IMR-90 (cell line): ENCODE measurements at regions not wholly inside any gene's neighbourhood (a gene's known extent, or its start where the extent isn't known, plus 50 kb on each side); places are given as distances from the start of the nearest gene placed in this dataset.

Source experiments
- ATAC-seq: fragments of 200-7000 bp; cut with Tn5 transposase; 2 replicates; pipeline ENCODE4 v1.9.1; 2020; ENCODE audit warnings: low read depth, mild to moderate bottlenecking, moderate library complexity
- BruUV-seq: library from RNA; stranded (reverse); fragments of 400-500 nt; replicated peaks from 2 replicates; lab custom pipeline; 2021; lab: Mats Ljungman, UMichigan
- CTCF ChIA-PET: fragments of 300-600 bp; formaldehyde crosslinking; extraction: SDS; loops from one replicate; lab custom pipeline; 2021; ENCODE audit warnings: antibody characterized with exemption; lab: Yijun Ruan, JAX
- POLR2A ChIA-PET: fragments of 300-600 bp; sonication (Branson Sonifier 250); formaldehyde crosslinking; loops from one replicate; lab custom pipeline; 2022; ENCODE audit warnings: antibody characterized with exemption; ENCODE audit not compliant: unreplicated experiment; lab: Charles Lee
- DNase-seq: peaks from one replicate; pipeline ENCODE4 v3.0.0; 2013
- H2AFZ ChIP-seq: replicated peaks from 2 replicates; pipeline ENCODE3; 2013; ENCODE audit warnings: low read length, mild to moderate bottlenecking; ENCODE audit not compliant: poor library complexity
- H2AK5ac ChIP-seq: 2 replicates; pipeline ENCODE4 v1.6.1; 2013; ENCODE audit warnings: low read depth, low read length, inconsistent platforms
- H2AK9ac ChIP-seq: replicated peaks from 2 replicates; pipeline ENCODE3; 2013; ENCODE audit warnings: mild to moderate bottlenecking, low read depth, low read length, moderate library complexity; ENCODE audit not compliant: poor library complexity
- H2BK120ac ChIP-seq: 2 replicates; pipeline ENCODE4 v1.6.1; 2013; ENCODE audit warnings: low read depth, low read length, inconsistent platforms
- H2BK15ac ChIP-seq: 3 replicates; pipeline ENCODE4 v1.6.1; 2013; ENCODE audit warnings: low read depth, low read length, inconsistent platforms
- H2BK20ac ChIP-seq: 2 replicates; pipeline ENCODE4 v1.6.1; 2013; ENCODE audit warnings: low read depth, mild to moderate bottlenecking, inconsistent platforms, low read length, moderate library complexity
- H2BK5ac ChIP-seq: 2 replicates; pipeline ENCODE4 v1.6.1; 2013; ENCODE audit warnings: mild to moderate bottlenecking, low read depth, low read length, inconsistent platforms; ENCODE audit not compliant: poor library complexity, severe bottlenecking
- H3K14ac ChIP-seq: replicated peaks from 2 replicates; pipeline ENCODE4 v1.6.1; 2013; ENCODE audit warnings: low read depth, low read length, inconsistent platforms
- H3K18ac ChIP-seq: 2 replicates; pipeline ENCODE4 v1.6.1; 2013; ENCODE audit warnings: low read depth, low read length, control low read depth
- H3K23ac ChIP-seq: 2 replicates; pipeline ENCODE4 v1.6.1; 2013; ENCODE audit warnings: low read depth, low read length, inconsistent platforms
- H3K27ac ChIP-seq: 2 replicates; pipeline ENCODE4 v1.5.1; 2013; ENCODE audit warnings: mild to moderate bottlenecking, control low read depth, low read length; ENCODE audit not compliant: insufficient read depth
- H3K27me3 ChIP-seq: 2 replicates; pipeline ENCODE4 v1.6.1; 2013; ENCODE audit warnings: low read length; ENCODE audit not compliant: control insufficient read depth, insufficient read depth
- H3K36me3 ChIP-seq: 2 replicates; pipeline ENCODE4 v1.6.1; 2013; ENCODE audit warnings: low read length, mixed read lengths; ENCODE audit not compliant: control insufficient read depth, insufficient read depth
- H3K4ac ChIP-seq: 2 replicates; pipeline ENCODE4 v1.6.1; 2013; ENCODE audit warnings: low read depth, low read length, inconsistent platforms
- H3K4me1 ChIP-seq: 2 replicates; pipeline ENCODE4 v1.6.1; 2013; ENCODE audit warnings: low read length, mixed read lengths; ENCODE audit not compliant: control insufficient read depth, insufficient read depth
- H3K4me2 ChIP-seq: 2 replicates; pipeline ENCODE4 v1.6.1; 2013; ENCODE audit warnings: low read depth, mild to moderate bottlenecking, control low read depth, low read length, moderate library complexity
- H3K4me3 ChIP-seq: 2 replicates; pipeline ENCODE4 v1.5.1; 2013; ENCODE audit warnings: low read depth, mild to moderate bottlenecking, control low read depth, low read length, moderate library complexity; ENCODE audit not compliant: insufficient read depth
- H3K56ac ChIP-seq: 2 replicates; pipeline ENCODE4 v1.6.1; 2013; ENCODE audit warnings: low read length, inconsistent platforms; ENCODE audit not compliant: insufficient read depth; ENCODE audit errors: extremely low read depth
- H3K79me1 ChIP-seq, 2 experiments: 2 replicates each; pipeline ENCODE4 v1.6.1; 2013; ENCODE audit warnings: low read length in 2 of 2, inconsistent platforms in 1 of 2, low read depth in 1 of 2
- H3K9ac ChIP-seq: 2 replicates; pipeline ENCODE4 v1.6.1; 2013; ENCODE audit warnings: low read depth, low read length, control low read depth
- H3K9me1 ChIP-seq: 2 replicates; pipeline ENCODE4 v1.6.1; 2013; ENCODE audit warnings: low read length, inconsistent platforms; ENCODE audit not compliant: insufficient read depth
- H3K9me3 ChIP-seq: 2 replicates; pipeline ENCODE4 v1.6.1; 2013; ENCODE audit warnings: low read length; ENCODE audit not compliant: control insufficient read depth, insufficient read depth
- H4K20me1 ChIP-seq: 2 replicates; pipeline ENCODE4 v1.6.1; 2013; ENCODE audit warnings: low read length, inconsistent platforms; ENCODE audit not compliant: insufficient read depth
- H4K5ac ChIP-seq: 2 replicates; pipeline ENCODE4 v1.6.1; 2013; ENCODE audit warnings: mild to moderate bottlenecking, low read depth, low read length, control low read depth
- H4K8ac ChIP-seq, 2 experiments: 2 replicates each; pipeline ENCODE4 v1.6.1; 2013; ENCODE audit warnings: low read depth in 2 of 2, low read length in 2 of 2, control low read depth in 1 of 2, inconsistent platforms in 1 of 2
- H4K91ac ChIP-seq: 2 replicates; pipeline ENCODE4 v1.6.1; 2013; ENCODE audit warnings: low read depth, low read length, inconsistent platforms; ENCODE audit not compliant: insufficient read depth
- BHLHE40 ChIP-seq: fragments of 150-350 bp; IDR thresholded peaks from 2 replicates; pipeline ENCODE4 v1.6.1; 2016; ENCODE audit warnings: mild to moderate bottlenecking, low read depth, low read length
- CEBPB ChIP-seq: IDR thresholded peaks from 2 replicates; pipeline ENCODE4 v1.6.1; 2012; ENCODE audit warnings: low read depth, low read length, improper control_type of control experiment
- CHD1 ChIP-seq: IDR thresholded peaks from 2 replicates; pipeline ENCODE4 v1.6.1; 2012; ENCODE audit warnings: low read depth, low read length, improper control_type of control experiment
- FOS ChIP-seq: fragments of 150-350 bp; IDR thresholded peaks from 2 replicates; pipeline ENCODE4 v1.6.1; 2016; ENCODE audit warnings: low read depth, low read length
- MAFK ChIP-seq: IDR thresholded peaks from 2 replicates; pipeline ENCODE4 v1.6.1; 2012; ENCODE audit warnings: low read depth, low read length, improper control_type of control experiment
- MAZ ChIP-seq: IDR thresholded peaks from 2 replicates; pipeline ENCODE4 v1.6.1; 2012; ENCODE audit warnings: low read depth, mild to moderate bottlenecking, low read length, improper control_type of control experiment, moderate library complexity, borderline replicate concordance
- MXI1 ChIP-seq: IDR thresholded peaks from 2 replicates; pipeline ENCODE4 v1.6.1; 2012; ENCODE audit warnings: low read depth, mild to moderate bottlenecking, low read length, moderate library complexity, borderline replicate concordance
- NFE2L2 ChIP-seq: fragments of 150-350 bp; IDR thresholded peaks from 2 replicates; pipeline ENCODE4 v1.6.1; 2016; ENCODE audit warnings: low read depth, mild to moderate bottlenecking, low read length
- POLR2A ChIP-seq: IDR thresholded peaks from 2 replicates; pipeline ENCODE4 v1.6.1; 2012; ENCODE audit warnings: mild to moderate bottlenecking, low read depth, low read length
- RAD21 ChIP-seq: IDR thresholded peaks from 2 replicates; pipeline ENCODE4 v1.6.1; 2012; ENCODE audit warnings: low read length, improper control_type of control experiment
- RCOR1 ChIP-seq: IDR thresholded peaks from 2 replicates; pipeline ENCODE4 v1.6.1; 2012; ENCODE audit warnings: mild to moderate bottlenecking, low read length, improper control_type of control experiment; ENCODE audit not compliant: insufficient replicate concordance
- RFX5 ChIP-seq: IDR thresholded peaks from 2 replicates; pipeline ENCODE4 v1.8.0; 2012; ENCODE audit warnings: low read depth, mild to moderate bottlenecking, low read length, moderate library complexity
- SMC3 ChIP-seq: fragments of 150-350 bp; IDR thresholded peaks from 2 replicates; pipeline ENCODE4 v1.6.1; 2016; ENCODE audit warnings: low read depth, mild to moderate bottlenecking, antibody characterized with exemption, low read length, moderate library complexity
- WGBS, 2 experiments: methylation state at CpG; one replicate each; pipeline versions ENCODE4 v1.1.5 to v1.1.7; 2013; ENCODE audit warnings: missing lambda C conversion rate in 2 of 2; ENCODE audit not compliant: insufficient read length in 1 of 2; ENCODE audit errors: extremely low coverage in 2 of 2; 5-methylcytosine and 5-hydroxymethylcytosine counted together
- dilution Hi-C: fragments of 300-500 bp; cut with HindIII; formaldehyde crosslinking; loops from one replicate; pipeline ENCODE4 v1.14.3; 2018; ENCODE audit warnings: low sequenced_read_pairs; ENCODE audit not compliant: unreplicated experiment
- in situ Hi-C: fragments of 300-500 bp; cut with MboI; formaldehyde crosslinking; loops from 3 replicates; pipeline ENCODE4 v1.14.3; 2019; ENCODE audit warnings: low sequenced_read_pairs, inconsistent platforms, mixed read lengths
- intact Hi-C: fragments of 100-400 bp; cut with micrococcal nuclease; formaldehyde crosslinking; loops from 2 replicates; pipeline ENCODE4 v1.10.0; 2022
- TF ChIP-seq, protein P1 (sequence below): fragments of 150-350 bp; IDR thresholded peaks from 2 replicates; pipeline ENCODE4 v1.6.1; 2016; ENCODE audit warnings: low read depth, mild to moderate bottlenecking, low read length, moderate library complexity, borderline replicate concordance
- TF ChIP-seq, protein P2 (sequence below): conservative IDR thresholded peaks from 2 replicates; pipeline ENCODE4 v1.5.1; 2012; ENCODE audit warnings: mild to moderate bottlenecking, low read depth, low read length, improper control_type of control experiment
- TF ChIP-seq, protein P3 (sequence below): fragments of 150-350 bp; IDR thresholded peaks from 2 replicates; pipeline ENCODE4 v1.6.1; 2017; ENCODE audit warnings: mild to moderate bottlenecking, antibody characterized with exemption, low read length, low read depth

DNA sequence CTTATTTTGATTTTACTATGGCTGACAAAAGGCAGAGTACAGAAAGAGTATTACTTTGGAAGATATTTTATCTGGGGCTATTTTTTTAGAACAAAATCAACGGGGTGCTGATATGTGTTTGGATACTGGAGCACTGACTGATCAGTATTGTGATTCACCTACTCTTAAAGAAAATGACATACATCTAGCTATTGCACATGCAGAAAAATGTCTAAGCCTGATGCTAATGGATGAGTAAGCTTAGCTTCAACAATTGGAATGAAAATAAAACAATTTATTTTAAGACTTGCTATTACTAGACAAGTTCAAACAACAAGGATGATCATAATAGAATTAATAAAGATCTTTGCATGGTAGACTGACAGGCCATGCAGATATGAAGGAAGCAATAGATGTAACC, 262.0 kb downstream of the PPP1R2C start:
- WGBS, 2 experiments = no CpG with 5 or more reads among the region's 1 CpG
- H3K9me3 ChIP-seq = no peaks in the 10 kb centered on the region

More for the DNA sequence above, 262.0 kb downstream of the PPP1R2C start:
- ATAC-seq (no peak), DNase-seq (no peak)
- Histone ChIP-seq H2BK20ac (no peak overlapping the region), H4K8ac (no peak overlapping the region), H2AK9ac (no peak overlapping the region), H3K9me1 (no peaks in the 10 kb centered on the region), H2AFZ (no peak overlapping the region), H3K36me3 (no peaks in the 10 kb centered on the region), H3K56ac (no peak overlapping the region), H4K91ac (no peak overlapping the region), H3K23ac (no peak overlapping the region), H2BK15ac (no peak overlapping the region), H2BK120ac (no peak overlapping the region), H4K5ac (no peak overlapping the region), H3K4me2 (no peak overlapping the region), H3K4me3 (no peak overlapping the region), H3K4me1 (no peaks in the 10 kb centered on the region), H3K79me1 (no peaks in the 10 kb centered on the region), H2BK5ac (no peak overlapping the region), H3K27ac (no peak overlapping the region), H3K18ac (no peak overlapping the region), H3K4ac (no peak overlapping the region), H3K9ac (no peak overlapping the region), H3K14ac (no peak overlapping the region), H4K20me1 (no peaks in the 10 kb centered on the region), H3K27me3 (no peaks in the 10 kb centered on the region), H2AK5ac (no peak overlapping the region)
- ChIA-PET POLR2A (no interaction called here), CTCF (interaction anchor here (0.6 kb wide), 1 partner anchor 11 kb away, joined by 3 read pairs; no protein-coding TSS in a partner anchor)
- no TSS peak for BruUV-seq
- TF ChIP-seq MAZ (no peak), BHLHE40 (no peak), RFX5 (no peak), MXI1 (no peak), NFE2L2 (no peak), RCOR1 (no peak), FOS (no peak), CEBPB (no peak), SMC3 (no peak), RAD21 (no peak), POLR2A (no peak), MAFK (no peak), CHD1 (no peak)
- TF ChIP-seq, protein P1, sequence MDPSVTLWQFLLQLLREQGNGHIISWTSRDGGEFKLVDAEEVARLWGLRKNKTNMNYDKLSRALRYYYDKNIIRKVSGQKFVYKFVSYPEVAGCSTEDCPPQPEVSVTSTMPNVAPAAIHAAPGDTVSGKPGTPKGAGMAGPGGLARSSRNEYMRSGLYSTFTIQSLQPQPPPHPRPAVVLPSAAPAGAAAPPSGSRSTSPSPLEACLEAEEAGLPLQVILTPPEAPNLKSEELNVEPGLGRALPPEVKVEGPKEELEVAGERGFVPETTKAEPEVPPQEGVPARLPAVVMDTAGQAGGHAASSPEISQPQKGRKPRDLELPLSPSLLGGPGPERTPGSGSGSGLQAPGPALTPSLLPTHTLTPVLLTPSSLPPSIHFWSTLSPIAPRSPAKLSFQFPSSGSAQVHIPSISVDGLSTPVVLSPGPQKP = no peak
- TF ChIP-seq, protein P2, sequence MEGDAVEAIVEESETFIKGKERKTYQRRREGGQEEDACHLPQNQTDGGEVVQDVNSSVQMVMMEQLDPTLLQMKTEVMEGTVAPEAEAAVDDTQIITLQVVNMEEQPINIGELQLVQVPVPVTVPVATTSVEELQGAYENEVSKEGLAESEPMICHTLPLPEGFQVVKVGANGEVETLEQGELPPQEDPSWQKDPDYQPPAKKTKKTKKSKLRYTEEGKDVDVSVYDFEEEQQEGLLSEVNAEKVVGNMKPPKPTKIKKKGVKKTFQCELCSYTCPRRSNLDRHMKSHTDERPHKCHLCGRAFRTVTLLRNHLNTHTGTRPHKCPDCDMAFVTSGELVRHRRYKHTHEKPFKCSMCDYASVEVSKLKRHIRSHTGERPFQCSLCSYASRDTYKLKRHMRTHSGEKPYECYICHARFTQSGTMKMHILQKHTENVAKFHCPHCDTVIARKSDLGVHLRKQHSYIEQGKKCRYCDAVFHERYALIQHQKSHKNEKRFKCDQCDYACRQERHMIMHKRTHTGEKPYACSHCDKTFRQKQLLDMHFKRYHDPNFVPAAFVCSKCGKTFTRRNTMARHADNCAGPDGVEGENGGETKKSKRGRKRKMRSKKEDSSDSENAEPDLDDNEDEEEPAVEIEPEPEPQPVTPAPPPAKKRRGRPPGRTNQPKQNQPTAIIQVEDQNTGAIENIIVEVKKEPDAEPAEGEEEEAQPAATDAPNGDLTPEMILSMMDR = no peak
- TF ChIP-seq, protein P3, sequence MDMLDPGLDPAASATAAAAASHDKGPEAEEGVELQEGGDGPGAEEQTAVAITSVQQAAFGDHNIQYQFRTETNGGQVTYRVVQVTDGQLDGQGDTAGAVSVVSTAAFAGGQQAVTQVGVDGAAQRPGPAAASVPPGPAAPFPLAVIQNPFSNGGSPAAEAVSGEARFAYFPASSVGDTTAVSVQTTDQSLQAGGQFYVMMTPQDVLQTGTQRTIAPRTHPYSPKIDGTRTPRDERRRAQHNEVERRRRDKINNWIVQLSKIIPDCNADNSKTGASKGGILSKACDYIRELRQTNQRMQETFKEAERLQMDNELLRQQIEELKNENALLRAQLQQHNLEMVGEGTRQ = no peak
- intact Hi-C loops (no loop called here), in situ Hi-C loops (no loop called here), dilution Hi-C loops (no loop called here)
